Hepatocyte (in vitro differentiated cells): ENCODE measurements at regions not wholly inside any gene's neighbourhood (a gene's known extent, or its start where the extent isn't known, plus 50 kb on each side); places are given as distances from the start of the nearest gene placed in this dataset.

ENCODE experiments used
- DNase-seq: peaks from one replicate; pipeline ENCODE4 v3.0.0-alpha.2; 2016; ENCODE audit warnings: low spot score
- H2AFZ ChIP-seq: fragments of 200-600 bp; sonication (generic); 2 replicates; pipeline ENCODE4 v1.6.0; 2016; ENCODE audit warnings: antibody characterized with exemption, mild to moderate bottlenecking
- H3K27ac ChIP-seq: fragments of 200-600 bp; sonication (generic); 2 replicates; pipeline ENCODE4 v1.5.1; 2016; ENCODE audit warnings: mild to moderate bottlenecking
- H3K27me3 ChIP-seq: fragments of 200-600 bp; sonication (generic); 2 replicates; pipeline ENCODE4 v1.6.1; 2016
- H3K36me3 ChIP-seq: fragments of 200-600 bp; sonication (generic); replicated peaks from 2 replicates; pipeline ENCODE4 v1.5.1; 2016; ENCODE audit warnings: low read depth; ENCODE audit not compliant: insufficient read depth
- H3K4me1 ChIP-seq: fragments of 200-600 bp; sonication (generic); 2 replicates; pipeline ENCODE4 v1.5.1; 2016; ENCODE audit warnings: mild to moderate bottlenecking, moderate library complexity; ENCODE audit not compliant: insufficient read depth
- H3K4me2 ChIP-seq: fragments of 200-600 bp; sonication (generic); 2 replicates; pipeline ENCODE4 v1.6.0; 2016
- H3K4me3 ChIP-seq: fragments of 200-600 bp; sonication (generic); 2 replicates; pipeline ENCODE4 v1.5.1; 2016; ENCODE audit warnings: mild to moderate bottlenecking
- H3K79me2 ChIP-seq: fragments of 200-600 bp; sonication (generic); 2 replicates; pipeline ENCODE4 v1.6.0; 2017; ENCODE audit warnings: mild to moderate bottlenecking
- H3K9me2 ChIP-seq: fragments of 200-600 bp; sonication (generic); replicated peaks from 2 replicates; pipeline ENCODE4 v1.6.0; 2017; ENCODE audit warnings: mild to moderate bottlenecking; ENCODE audit not compliant: insufficient read depth
- H3K9me3 ChIP-seq: fragments of 200-600 bp; sonication (generic); 2 replicates; pipeline ENCODE4 v1.5.1; 2016; ENCODE audit warnings: low read depth, mild to moderate bottlenecking
- H4K20me1 ChIP-seq: fragments of 200-600 bp; sonication (generic); 2 replicates; pipeline ENCODE4 v1.6.0; 2016; ENCODE audit warnings: mild to moderate bottlenecking; ENCODE audit not compliant: insufficient read depth, poor library complexity, severe bottlenecking
- EZH2 ChIP-seq: fragments of 200-600 bp; sonication (generic); IDR thresholded peaks from 2 replicates; pipeline ENCODE4 v1.6.1; 2016; ENCODE audit warnings: antibody characterized with exemption, mild to moderate bottlenecking, borderline replicate concordance
- EZH2phosphoT487 ChIP-seq: fragments of 200-600 bp; sonication (generic); IDR thresholded peaks from one replicate; pipeline ENCODE4 v1.6.1; 2018; ENCODE audit warnings: antibody characterized with exemption, mild to moderate bottlenecking, low read depth, moderate library complexity; ENCODE audit not compliant: unreplicated experiment, severe bottlenecking
- WGBS: methylation state at CpG from one replicate; pipeline ENCODE4 v1.1.6; 2016; ENCODE audit warnings: low lambda C conversion rate; ENCODE audit errors: missing lambda C conversion rate; 5-methylcytosine and 5-hydroxymethylcytosine counted together
- TF ChIP-seq, protein P1 (sequence below): fragments of 200-600 bp; sonication (generic); IDR thresholded peaks from 2 replicates; pipeline ENCODE4 v1.5.1; 2016; ENCODE audit warnings: antibody characterized with exemption, mild to moderate bottlenecking; ENCODE audit not compliant: poor library complexity

DNA sequence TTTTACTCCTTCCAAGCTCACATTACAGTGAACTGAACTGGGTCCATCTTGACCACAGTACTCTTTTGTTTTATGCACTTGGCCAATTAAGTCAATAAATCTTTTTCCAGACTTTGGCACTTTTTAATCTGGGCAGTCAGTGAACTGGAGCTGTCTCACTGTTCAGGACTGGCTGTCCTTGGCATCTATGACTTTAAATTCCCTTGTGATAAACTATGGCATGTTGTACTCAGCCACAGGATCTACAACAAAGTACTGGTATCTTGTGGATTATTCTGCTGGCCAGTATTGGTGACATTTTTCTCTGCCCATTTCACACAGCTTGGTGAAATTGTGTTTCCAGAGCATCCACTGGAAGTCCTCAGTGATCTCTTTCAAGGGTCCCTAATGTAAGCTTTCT is 1144.8 kb upstream of the SEMA6A start:
- no peaks in the 10 kb centered on the region for H3K79me2 ChIP-seq
- TF ChIP-seq, protein P1, sequence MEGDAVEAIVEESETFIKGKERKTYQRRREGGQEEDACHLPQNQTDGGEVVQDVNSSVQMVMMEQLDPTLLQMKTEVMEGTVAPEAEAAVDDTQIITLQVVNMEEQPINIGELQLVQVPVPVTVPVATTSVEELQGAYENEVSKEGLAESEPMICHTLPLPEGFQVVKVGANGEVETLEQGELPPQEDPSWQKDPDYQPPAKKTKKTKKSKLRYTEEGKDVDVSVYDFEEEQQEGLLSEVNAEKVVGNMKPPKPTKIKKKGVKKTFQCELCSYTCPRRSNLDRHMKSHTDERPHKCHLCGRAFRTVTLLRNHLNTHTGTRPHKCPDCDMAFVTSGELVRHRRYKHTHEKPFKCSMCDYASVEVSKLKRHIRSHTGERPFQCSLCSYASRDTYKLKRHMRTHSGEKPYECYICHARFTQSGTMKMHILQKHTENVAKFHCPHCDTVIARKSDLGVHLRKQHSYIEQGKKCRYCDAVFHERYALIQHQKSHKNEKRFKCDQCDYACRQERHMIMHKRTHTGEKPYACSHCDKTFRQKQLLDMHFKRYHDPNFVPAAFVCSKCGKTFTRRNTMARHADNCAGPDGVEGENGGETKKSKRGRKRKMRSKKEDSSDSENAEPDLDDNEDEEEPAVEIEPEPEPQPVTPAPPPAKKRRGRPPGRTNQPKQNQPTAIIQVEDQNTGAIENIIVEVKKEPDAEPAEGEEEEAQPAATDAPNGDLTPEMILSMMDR, result no peak
- TF ChIP-seq EZH2phosphoT487 (no peak), EZH2 (no peak)
- no peak for DNase-seq

DNA sequence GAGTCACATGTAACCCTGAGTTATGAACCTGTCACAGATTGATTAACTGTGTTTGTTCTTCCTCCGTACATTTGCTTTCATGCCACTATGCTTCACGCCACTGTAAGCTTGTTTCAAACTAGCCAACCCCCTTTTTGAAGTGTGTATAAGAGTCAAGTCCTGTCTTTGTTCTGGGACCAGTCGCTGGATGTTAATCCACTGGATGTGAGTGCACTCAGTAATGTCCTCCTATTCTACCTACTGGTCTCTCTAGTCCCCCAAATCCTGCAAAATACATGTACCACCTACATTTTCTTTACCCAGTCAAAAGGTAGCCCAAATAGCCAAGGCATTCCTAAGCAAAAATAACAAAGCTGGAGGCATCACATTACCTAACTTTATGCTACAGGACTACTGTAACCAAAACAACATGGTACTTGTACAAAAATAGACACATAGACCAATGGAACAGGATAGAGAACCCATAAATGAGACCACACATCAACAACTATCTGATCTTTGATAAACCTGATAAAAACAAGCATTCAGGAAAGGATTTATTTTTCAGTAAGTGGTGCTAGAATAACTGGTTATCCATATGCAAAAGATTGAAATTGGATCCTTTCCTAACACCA is 1139.1 kb upstream of the SEMA6A start:
- Histone ChIP-seq H3K79me2 (no peaks in the 10 kb centered on the region), H3K4me2 (no peak overlapping the region), H3K4me1 (no peaks in the 10 kb centered on the region), H3K27me3 (no peaks in the 10 kb centered on the region), H3K27ac (no peak overlapping the region), H2AFZ (no peak overlapping the region), H4K20me1 (no peaks in the 10 kb centered on the region), H3K9me2 (no peaks in the 10 kb centered on the region), H3K36me3 (no peaks in the 10 kb centered on the region), H3K4me3 (no peak overlapping the region), H3K9me3 (peaks cover 8% of the 10 kb centered on the region)
- 68% methylated on average over 3 of the region's 3 CpGs for WGBS
- no peak for DNase-seq
- TF ChIP-seq EZH2phosphoT487, result no peak
- TF ChIP-seq EZH2, result no peak
- TF ChIP-seq, protein P1, result no peak

More for the DNA sequence above, 1144.8 kb upstream of the SEMA6A start:
- Histone ChIP-seq H4K20me1 (no peaks in the 10 kb centered on the region), H3K36me3 (no peaks in the 10 kb centered on the region), H3K9me3 (no peaks in the 10 kb centered on the region), H3K27ac (no peak overlapping the region), H2AFZ (no peak overlapping the region), H3K9me2 (no peaks in the 10 kb centered on the region), H3K4me1 (no peaks in the 10 kb centered on the region), H3K4me2 (no peak overlapping the region), H3K27me3 (no peaks in the 10 kb centered on the region), H3K4me3 (no peak overlapping the region)

DNA sequence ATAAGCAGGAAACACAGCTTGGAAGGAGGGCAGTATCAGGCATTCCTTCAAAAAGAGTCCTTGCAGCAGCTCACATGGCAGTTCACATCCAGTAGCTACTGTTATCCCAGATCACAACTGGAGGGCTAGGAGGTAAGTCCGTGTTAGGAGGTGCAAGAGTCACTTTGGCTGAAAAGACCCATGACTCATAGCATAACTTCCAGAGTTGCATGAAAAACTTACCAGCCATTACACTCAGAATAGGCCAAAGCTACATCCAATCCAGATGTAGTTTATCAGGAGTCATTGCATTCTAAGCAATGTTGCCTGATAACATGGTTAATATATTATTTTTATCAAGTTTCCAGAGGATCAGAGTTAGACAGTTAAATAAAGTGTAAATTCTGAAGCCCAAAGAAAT is 1126.4 kb upstream of the SEMA6A start:
- TF ChIP-seq EZH2phosphoT487 (no peak), EZH2 (no peak)
- TF ChIP-seq, protein P1, result no peak
- H3K9me3 ChIP-seq, result no peaks in the 10 kb centered on the region
- no peak overlapping the region for H2AFZ ChIP-seq
- no peaks in the 10 kb centered on the region for H3K79me2 ChIP-seq
- no peak overlapping the region for H3K27ac ChIP-seq
- DNase-seq, result no peak
- no peak overlapping the region for H3K4me2 ChIP-seq
- no peaks in the 10 kb centered on the region for H3K27me3 ChIP-seq
- no peak overlapping the region for H3K4me3 ChIP-seq
- H4K20me1 ChIP-seq, result no peaks in the 10 kb centered on the region
- no peaks in the 10 kb centered on the region for H3K4me1 ChIP-seq
- no peaks in the 10 kb centered on the region for H3K9me2 ChIP-seq
- H3K36me3 ChIP-seq, result no peaks in the 10 kb centered on the region
- WGBS, result 50% methylated on average over 1 of the region's 1 CpG

DNA sequence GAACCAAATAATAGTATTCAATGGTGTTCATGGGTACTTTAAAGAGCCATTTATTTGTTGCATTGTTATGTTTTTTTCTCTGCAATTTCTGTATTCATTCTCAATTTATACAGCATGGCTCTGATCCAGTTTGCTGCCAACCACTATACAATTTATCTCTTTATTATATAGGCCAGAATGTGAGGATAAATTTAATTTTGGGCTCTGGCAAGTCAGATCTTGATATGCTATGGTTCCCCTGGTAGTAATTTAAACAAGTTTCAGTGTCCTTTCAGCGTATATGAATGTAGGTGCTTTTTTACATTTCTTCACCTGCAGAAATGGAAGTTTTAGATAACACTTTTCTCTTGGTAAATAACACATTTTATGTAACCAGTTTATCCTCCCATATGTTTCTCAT is 1118.0 kb upstream of the SEMA6A start:
- Histone ChIP-seq H3K27ac (no peak overlapping the region), H3K9me3 (no peaks in the 10 kb centered on the region), H3K4me2 (no peak overlapping the region), H3K27me3 (no peaks in the 10 kb centered on the region), H2AFZ (no peak overlapping the region), H3K79me2 (no peaks in the 10 kb centered on the region), H3K4me1 (no peaks in the 10 kb centered on the region), H4K20me1 (no peaks in the 10 kb centered on the region), H3K4me3 (no peak overlapping the region), H3K36me3 (no peaks in the 10 kb centered on the region), H3K9me2 (no peaks in the 10 kb centered on the region)
- WGBS, result 84% methylated on average over 1 of the region's 1 CpG
- TF ChIP-seq EZH2phosphoT487, result no peak
- no peak for TF ChIP-seq EZH2
- TF ChIP-seq, protein P1, result no peak
- DNase-seq, result no peak
